Upper lobe of left lung (tissue), 6 donors: ENCODE measurements at regions not wholly inside any gene's neighbourhood (a gene's known extent, or its start where the extent isn't known, plus 50 kb on each side); places are given as distances from the start of the nearest gene placed in this dataset.

Experiments
- ATAC-seq, 2 donors: fragments of 200-7000 bp; cut with Tn5 transposase; one replicate each; pipeline ENCODE4 v1.9.1; 2022; ENCODE audit warnings: mild to moderate bottlenecking in 2 of 2, moderate library complexity in 2 of 2; ENCODE audit not compliant: low FRiP score in 2 of 2
- DNase-seq, 2 donors: peaks; one replicate each; pipeline ENCODE4 v3.0.0-alpha.2; 2019 to 2020
- H3K27ac ChIP-seq, 4 donors: fragments of 200-600 bp; sonication (generic); one replicate each; pipeline ENCODE4 v1.5.1; 2016 to 2019
- H3K27me3 ChIP-seq, 4 donors: fragments of 200-600 bp; sonication (generic); one replicate each; pipeline ENCODE4 v1.5.1; 2017 to 2019
- H3K36me3 ChIP-seq, 4 donors: fragments of 200-600 bp; sonication (generic); one replicate each; pipeline ENCODE4 v1.5.1; 2016 to 2019
- H3K4me1 ChIP-seq, 4 donors: fragments of 200-600 bp; sonication (generic); one replicate each; pipeline ENCODE4 v1.5.1; 2018 to 2019
- H3K4me3 ChIP-seq, 4 donors: fragments of 200-600 bp; sonication (generic); one replicate each; pipeline ENCODE4 v1.5.1; 2017 to 2019; ENCODE audit warnings: mild to moderate bottlenecking in 2 of 4, moderate library complexity in 1 of 4
- H3K9me3 ChIP-seq, 4 donors: fragments of 200-600 bp; sonication (generic); one replicate each; pipeline ENCODE4 v1.5.1; 2018 to 2019
- CTCF ChIP-seq, 6 experiments: fragments of 450-650 bp in 4 of 6; fragments of 200-600 bp in 2 of 6; sonication (generic) in 2 of 6; IDR thresholded peaks; one replicate each; pipeline ENCODE4 v1.5.1; 2016 to 2019; ENCODE audit warnings: antibody characterized with exemption in 6 of 6
- EP300 ChIP-seq, 4 donors: sonication (generic); formaldehyde crosslinking; IDR thresholded peaks; one replicate each; pipeline ENCODE4 v1.5.1; 2017; ENCODE audit warnings: antibody characterized with exemption in 4 of 4, control low read depth in 2 of 4
- POLR2A ChIP-seq, 4 donors: fragments of 450-650 bp; IDR thresholded peaks; one replicate each; pipeline ENCODE4 v1.5.1; 2016 to 2017; ENCODE audit warnings: antibody characterized with exemption in 4 of 4, mild to moderate bottlenecking in 2 of 4
- POLR2AphosphoS5 ChIP-seq, 2 donors: sonication (generic); formaldehyde crosslinking; IDR thresholded peaks; one replicate each; pipeline ENCODE4 v1.5.1; 2017; ENCODE audit warnings: antibody characterized with exemption in 2 of 2
- WGBS, 2 donors: methylation state at CpG; one replicate each; pipeline ENCODE4 v1.1.5; 2017 to 2018; 5-methylcytosine and 5-hydroxymethylcytosine counted together
- donor health status: DM: no; HTN: no; CAD: no; lungs with moderate emphysema.
- donor health status: DM: no; HTN: yes; CAD: no; lungs with severe emphysema.

GRCh38 chr14:34243001-34243400 lies 219.0 kb downstream of the SPTSSA start:
- no peaks in the 10 kb centered on the region for H3K9me3 ChIP-seq
- no peak for TF ChIP-seq CTCF (IDR thresholded peaks at IDR 0.05)
- TF ChIP-seq EP300 (IDR thresholded peaks at IDR 0.05) = no peak
- TF ChIP-seq POLR2A (IDR thresholded peaks at IDR 0.05) = no peak
- no peak for TF ChIP-seq POLR2AphosphoS5 (IDR thresholded peaks at IDR 0.05)
- H3K4me1 ChIP-seq = no peaks in the 10 kb centered on the region
- DNase-seq (no peak), ATAC-seq (no peak)
- WGBS, 2 donors = 80 to 97% methylated on average over 1 of the region's 1 CpG
- no peaks in the 10 kb centered on the region for H3K36me3 ChIP-seq
- no peaks in the 10 kb centered on the region for H3K27me3 ChIP-seq
- no peak overlapping the region for H3K27ac ChIP-seq
- H3K4me3 ChIP-seq = no peak overlapping the region

GRCh38 chr14:34241185-34241711 lies 220.8 kb downstream of the SPTSSA start:
- Histone ChIP-seq H3K4me3 (no peak overlapping the region), H3K27ac (no peak overlapping the region), H3K9me3 (no peaks in the 10 kb centered on the region), H3K4me1 (peaks cover 0 to 6% (median 0%) of the 10 kb centered on the region in 4 donors), H3K27me3 (no peaks in the 10 kb centered on the region), H3K36me3 (no peaks in the 10 kb centered on the region)
- 77% methylated on average over 3 of the region's 3 CpGs for WGBS, 2 donors
- no peak for ATAC-seq
- no peak for DNase-seq
- no peak for TF ChIP-seq EP300 (IDR thresholded peaks at IDR 0.05)
- TF ChIP-seq CTCF (IDR thresholded peaks at IDR 0.05) = no peak
- TF ChIP-seq POLR2AphosphoS5 (IDR thresholded peaks at IDR 0.05) = no peak
- TF ChIP-seq POLR2A (IDR thresholded peaks at IDR 0.05) = no peak

GRCh38 chr14:34238610-34239009 lies 223.4 kb downstream of the SPTSSA start:
- DNase-seq = no peak
- Histone ChIP-seq H3K4me1 (peaks cover 0 to 7% (median 0%) of the 10 kb centered on the region in 4 donors), H3K9me3 (no peaks in the 10 kb centered on the region), H3K27ac (no peak overlapping the region), H3K36me3 (no peaks in the 10 kb centered on the region), H3K4me3 (no peak overlapping the region), H3K27me3 (no peaks in the 10 kb centered on the region)
- TF ChIP-seq EP300 (IDR thresholded peaks at IDR 0.05) (no peak), POLR2AphosphoS5 (IDR thresholded peaks at IDR 0.05) (no peak), CTCF (IDR thresholded peaks at IDR 0.05) (no peak), POLR2A (IDR thresholded peaks at IDR 0.05) (no peak)
- ATAC-seq = no peak
- WGBS, 2 donors = 82 to 86% methylated on average over 6 of the region's 6 CpGs

- WGBS, 2 donors = 94 to 96% methylated on average over 2 of the region's 2 CpGs
- DNase-seq (no peak), ATAC-seq (no peak)
- Histone ChIP-seq H3K4me3 (no peak overlapping the region), H3K9me3 (no peaks in the 10 kb centered on the region), H3K4me1 (peaks cover 0 to 7% (median 0%) of the 10 kb centered on the region in 4 donors), H3K27ac (no peak overlapping the region), H3K27me3 (no peaks in the 10 kb centered on the region), H3K36me3 (no peaks in the 10 kb centered on the region)
- TF ChIP-seq POLR2AphosphoS5 (IDR thresholded peaks at IDR 0.05) (no peak), POLR2A (IDR thresholded peaks at IDR 0.05) (no peak), EP300 (IDR thresholded peaks at IDR 0.05) (no peak), CTCF (IDR thresholded peaks at IDR 0.05) (no peak)
Observed at GRCh38 chr14:34237677-34238076, 224.4 kb downstream of the SPTSSA start.

- no peak overlapping the region for H3K4me3 ChIP-seq
- peaks cover 0 to 7% (median 0%) of the 10 kb centered on the region in 4 donors for H3K4me1 ChIP-seq
- no peak overlapping the region for H3K27ac ChIP-seq
- H3K27me3 ChIP-seq = no peaks in the 10 kb centered on the region
- H3K36me3 ChIP-seq = no peaks in the 10 kb centered on the region
- H3K9me3 ChIP-seq = no peaks in the 10 kb centered on the region
- no peak for DNase-seq
- no peak for TF ChIP-seq EP300 (IDR thresholded peaks at IDR 0.05)
- TF ChIP-seq POLR2AphosphoS5 (IDR thresholded peaks at IDR 0.05) = no peak
- no peak for TF ChIP-seq POLR2A (IDR thresholded peaks at IDR 0.05)
- TF ChIP-seq CTCF (IDR thresholded peaks at IDR 0.05) = no peak
- no peak for ATAC-seq
- 50 to 52% methylated on average over 1 of the region's 1 CpG for WGBS, 2 donors
Observed at GRCh38 chr14:34237081-34237480, 225.0 kb downstream of the SPTSSA start.
